IMR-90 (cell line): ENCODE measurements at regions not wholly inside any gene's neighbourhood (a gene's known extent, or its start where the extent isn't known, plus 50 kb on each side); places are given as distances from the start of the nearest gene placed in this dataset.

Source experiments
- ATAC-seq: fragments of 200-7000 bp; cut with Tn5 transposase; 2 replicates; pipeline ENCODE4 v1.9.1; 2020; ENCODE audit warnings: low read depth, mild to moderate bottlenecking, moderate library complexity
- BruUV-seq: library from RNA; stranded (reverse); fragments of 400-500 nt; replicated peaks from 2 replicates; lab custom pipeline; 2021; lab: Mats Ljungman, UMichigan
- CTCF ChIA-PET: fragments of 300-600 bp; formaldehyde crosslinking; extraction: SDS; loops from one replicate; lab custom pipeline; 2021; ENCODE audit warnings: antibody characterized with exemption; lab: Yijun Ruan, JAX
- POLR2A ChIA-PET: fragments of 300-600 bp; sonication (Branson Sonifier 250); formaldehyde crosslinking; loops from one replicate; lab custom pipeline; 2022; ENCODE audit warnings: antibody characterized with exemption; ENCODE audit not compliant: unreplicated experiment; lab: Charles Lee
- DNase-seq: peaks from one replicate; pipeline ENCODE4 v3.0.0; 2013
- H2AFZ ChIP-seq: replicated peaks from 2 replicates; pipeline ENCODE3; 2013; ENCODE audit warnings: low read length, mild to moderate bottlenecking; ENCODE audit not compliant: poor library complexity
- H2AK5ac ChIP-seq: 2 replicates; pipeline ENCODE4 v1.6.1; 2013; ENCODE audit warnings: low read depth, low read length, inconsistent platforms
- H2AK9ac ChIP-seq: replicated peaks from 2 replicates; pipeline ENCODE3; 2013; ENCODE audit warnings: mild to moderate bottlenecking, low read depth, low read length, moderate library complexity; ENCODE audit not compliant: poor library complexity
- H2BK120ac ChIP-seq: 2 replicates; pipeline ENCODE4 v1.6.1; 2013; ENCODE audit warnings: low read depth, low read length, inconsistent platforms
- H2BK15ac ChIP-seq: 3 replicates; pipeline ENCODE4 v1.6.1; 2013; ENCODE audit warnings: low read depth, low read length, inconsistent platforms
- H2BK20ac ChIP-seq: 2 replicates; pipeline ENCODE4 v1.6.1; 2013; ENCODE audit warnings: low read depth, mild to moderate bottlenecking, inconsistent platforms, low read length, moderate library complexity
- H2BK5ac ChIP-seq: 2 replicates; pipeline ENCODE4 v1.6.1; 2013; ENCODE audit warnings: mild to moderate bottlenecking, low read depth, low read length, inconsistent platforms; ENCODE audit not compliant: poor library complexity, severe bottlenecking
- H3K14ac ChIP-seq: replicated peaks from 2 replicates; pipeline ENCODE4 v1.6.1; 2013; ENCODE audit warnings: low read depth, low read length, inconsistent platforms
- H3K18ac ChIP-seq: 2 replicates; pipeline ENCODE4 v1.6.1; 2013; ENCODE audit warnings: low read depth, low read length, control low read depth
- H3K23ac ChIP-seq: 2 replicates; pipeline ENCODE4 v1.6.1; 2013; ENCODE audit warnings: low read depth, low read length, inconsistent platforms
- H3K27ac ChIP-seq: 2 replicates; pipeline ENCODE4 v1.5.1; 2013; ENCODE audit warnings: mild to moderate bottlenecking, control low read depth, low read length; ENCODE audit not compliant: insufficient read depth
- H3K27me3 ChIP-seq: 2 replicates; pipeline ENCODE4 v1.6.1; 2013; ENCODE audit warnings: low read length; ENCODE audit not compliant: control insufficient read depth, insufficient read depth
- H3K36me3 ChIP-seq: 2 replicates; pipeline ENCODE4 v1.6.1; 2013; ENCODE audit warnings: low read length, mixed read lengths; ENCODE audit not compliant: control insufficient read depth, insufficient read depth
- H3K4ac ChIP-seq: 2 replicates; pipeline ENCODE4 v1.6.1; 2013; ENCODE audit warnings: low read depth, low read length, inconsistent platforms
- H3K4me1 ChIP-seq: 2 replicates; pipeline ENCODE4 v1.6.1; 2013; ENCODE audit warnings: low read length, mixed read lengths; ENCODE audit not compliant: control insufficient read depth, insufficient read depth
- H3K4me2 ChIP-seq: 2 replicates; pipeline ENCODE4 v1.6.1; 2013; ENCODE audit warnings: low read depth, mild to moderate bottlenecking, control low read depth, low read length, moderate library complexity
- H3K4me3 ChIP-seq: 2 replicates; pipeline ENCODE4 v1.5.1; 2013; ENCODE audit warnings: low read depth, mild to moderate bottlenecking, control low read depth, low read length, moderate library complexity; ENCODE audit not compliant: insufficient read depth
- H3K56ac ChIP-seq: 2 replicates; pipeline ENCODE4 v1.6.1; 2013; ENCODE audit warnings: low read length, inconsistent platforms; ENCODE audit not compliant: insufficient read depth; ENCODE audit errors: extremely low read depth
- H3K79me1 ChIP-seq, 2 experiments: 2 replicates each; pipeline ENCODE4 v1.6.1; 2013; ENCODE audit warnings: low read length in 2 of 2, inconsistent platforms in 1 of 2, low read depth in 1 of 2
- H3K9ac ChIP-seq: 2 replicates; pipeline ENCODE4 v1.6.1; 2013; ENCODE audit warnings: low read depth, low read length, control low read depth
- H3K9me1 ChIP-seq: 2 replicates; pipeline ENCODE4 v1.6.1; 2013; ENCODE audit warnings: low read length, inconsistent platforms; ENCODE audit not compliant: insufficient read depth
- H3K9me3 ChIP-seq: 2 replicates; pipeline ENCODE4 v1.6.1; 2013; ENCODE audit warnings: low read length; ENCODE audit not compliant: control insufficient read depth, insufficient read depth
- H4K20me1 ChIP-seq: 2 replicates; pipeline ENCODE4 v1.6.1; 2013; ENCODE audit warnings: low read length, inconsistent platforms; ENCODE audit not compliant: insufficient read depth
- H4K5ac ChIP-seq: 2 replicates; pipeline ENCODE4 v1.6.1; 2013; ENCODE audit warnings: mild to moderate bottlenecking, low read depth, low read length, control low read depth
- H4K8ac ChIP-seq, 2 experiments: 2 replicates each; pipeline ENCODE4 v1.6.1; 2013; ENCODE audit warnings: low read depth in 2 of 2, low read length in 2 of 2, control low read depth in 1 of 2, inconsistent platforms in 1 of 2
- H4K91ac ChIP-seq: 2 replicates; pipeline ENCODE4 v1.6.1; 2013; ENCODE audit warnings: low read depth, low read length, inconsistent platforms; ENCODE audit not compliant: insufficient read depth
- CHD1 ChIP-seq: IDR thresholded peaks from 2 replicates; pipeline ENCODE4 v1.6.1; 2012; ENCODE audit warnings: low read depth, low read length, improper control_type of control experiment
- FOS ChIP-seq: fragments of 150-350 bp; IDR thresholded peaks from 2 replicates; pipeline ENCODE4 v1.6.1; 2016; ENCODE audit warnings: low read depth, low read length
- MXI1 ChIP-seq: IDR thresholded peaks from 2 replicates; pipeline ENCODE4 v1.6.1; 2012; ENCODE audit warnings: low read depth, mild to moderate bottlenecking, low read length, moderate library complexity, borderline replicate concordance
- RAD21 ChIP-seq: IDR thresholded peaks from 2 replicates; pipeline ENCODE4 v1.6.1; 2012; ENCODE audit warnings: low read length, improper control_type of control experiment
- SMC3 ChIP-seq: fragments of 150-350 bp; IDR thresholded peaks from 2 replicates; pipeline ENCODE4 v1.6.1; 2016; ENCODE audit warnings: low read depth, mild to moderate bottlenecking, antibody characterized with exemption, low read length, moderate library complexity
- WGBS, 2 experiments: methylation state at CpG; one replicate each; pipeline versions ENCODE4 v1.1.5 to v1.1.7; 2013; ENCODE audit warnings: missing lambda C conversion rate in 2 of 2; ENCODE audit not compliant: insufficient read length in 1 of 2; ENCODE audit errors: extremely low coverage in 2 of 2; 5-methylcytosine and 5-hydroxymethylcytosine counted together
- dilution Hi-C: fragments of 300-500 bp; cut with HindIII; formaldehyde crosslinking; loops from one replicate; pipeline ENCODE4 v1.14.3; 2018; ENCODE audit warnings: low sequenced_read_pairs; ENCODE audit not compliant: unreplicated experiment
- in situ Hi-C: fragments of 300-500 bp; cut with MboI; formaldehyde crosslinking; loops from 3 replicates; pipeline ENCODE4 v1.14.3; 2019; ENCODE audit warnings: low sequenced_read_pairs, inconsistent platforms, mixed read lengths
- intact Hi-C: fragments of 100-400 bp; cut with micrococcal nuclease; formaldehyde crosslinking; loops from 2 replicates; pipeline ENCODE4 v1.10.0; 2022

- intact Hi-C loops (no loop called here), dilution Hi-C loops (no loop called here), in situ Hi-C loops (no loop called here)
- Histone ChIP-seq H4K91ac (no peak overlapping the region), H3K79me1 (no peaks in the 10 kb centered on the region), H2BK15ac (no peak overlapping the region), H3K14ac (no peak overlapping the region), H3K4me1 (no peaks in the 10 kb centered on the region), H2BK120ac (no peak overlapping the region), H4K8ac (no peak overlapping the region), H3K23ac (no peak overlapping the region), H2AK9ac (no peak overlapping the region), H2BK20ac (no peak overlapping the region), H3K27me3 (no peaks in the 10 kb centered on the region), H3K18ac (no peak overlapping the region), H3K9me3 (no peaks in the 10 kb centered on the region), H3K4ac (no peak overlapping the region), H3K9me1 (no peaks in the 10 kb centered on the region), H3K56ac (no peak overlapping the region), H2AFZ (no peak overlapping the region), H3K27ac (no peak overlapping the region), H2AK5ac (no peak overlapping the region), H4K20me1 (no peaks in the 10 kb centered on the region), H4K5ac (no peak overlapping the region), H3K36me3 (no peaks in the 10 kb centered on the region), H3K4me3 (no peak overlapping the region), H2BK5ac (no peak overlapping the region), H3K4me2 (no peak overlapping the region), H3K9ac (no peak overlapping the region)
- no peak for DNase-seq
- no peak for ATAC-seq
- WGBS, 2 experiments = no CpG with 5 or more reads among the region's 3 CpGs
- CTCF ChIA-PET = no interaction called here
- no TSS peak for BruUV-seq
- TF ChIP-seq FOS (no peak), RAD21 (no peak), MXI1 (no peak), SMC3 (no peak), CHD1 (no peak)
- POLR2A ChIA-PET = no interaction called here
Observed at GRCh38 chr10:64142395-64142794, 621.2 kb downstream of the REEP3 start.
